ENCODE measurements at regions not wholly inside any gene's neighbourhood (a gene's known extent, or its start where the extent isn't known, plus 50 kb on each side); places are given as distances from the start of the nearest gene placed in this dataset.

- no peak for DNase-seq
Measured at GRCh38 chr11:70614034-70614681, 215.8 kb downstream of the CTTN start.

DNA sequence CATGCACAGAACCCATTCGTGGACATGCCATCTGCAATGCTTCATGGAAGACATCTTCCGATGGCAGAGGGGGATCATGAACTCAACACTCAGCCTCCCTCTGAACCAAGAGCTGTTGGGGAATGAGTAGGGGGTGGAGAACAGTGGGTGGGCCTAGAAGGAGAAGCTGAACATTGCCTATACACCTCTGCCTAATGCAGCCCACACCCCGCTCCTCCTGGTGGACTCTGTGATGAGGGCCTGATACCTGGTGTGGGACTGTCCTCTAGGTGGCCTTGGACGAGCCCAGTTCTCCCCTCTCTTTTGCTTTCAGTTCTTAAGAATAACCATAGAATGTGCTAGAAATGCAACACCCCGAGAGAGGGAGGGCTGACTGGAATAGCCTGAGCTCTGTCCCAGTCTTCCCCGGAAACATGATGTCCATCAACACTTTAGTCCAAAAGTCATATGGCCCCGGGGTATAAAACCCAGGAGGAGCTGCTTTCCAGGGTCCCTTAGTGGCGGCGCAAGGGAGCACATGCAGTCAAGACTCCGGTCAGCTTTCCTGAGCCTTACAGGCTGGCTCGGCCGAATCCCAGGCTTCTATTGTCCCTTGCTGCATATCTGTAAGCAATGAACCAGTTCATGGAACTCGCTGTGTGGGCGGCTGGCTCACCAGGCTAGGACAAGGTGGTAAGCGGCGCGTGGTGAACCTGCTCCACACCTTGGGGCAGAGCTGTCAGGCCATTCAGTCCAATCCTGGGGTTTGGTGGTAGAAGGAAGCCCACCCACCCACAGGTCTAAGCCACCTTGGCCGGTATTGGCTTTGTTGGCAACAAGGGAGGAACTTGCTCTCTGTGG, 216.9 kb downstream of the CTTN start:
- no peak for DNase-seq

DNA sequence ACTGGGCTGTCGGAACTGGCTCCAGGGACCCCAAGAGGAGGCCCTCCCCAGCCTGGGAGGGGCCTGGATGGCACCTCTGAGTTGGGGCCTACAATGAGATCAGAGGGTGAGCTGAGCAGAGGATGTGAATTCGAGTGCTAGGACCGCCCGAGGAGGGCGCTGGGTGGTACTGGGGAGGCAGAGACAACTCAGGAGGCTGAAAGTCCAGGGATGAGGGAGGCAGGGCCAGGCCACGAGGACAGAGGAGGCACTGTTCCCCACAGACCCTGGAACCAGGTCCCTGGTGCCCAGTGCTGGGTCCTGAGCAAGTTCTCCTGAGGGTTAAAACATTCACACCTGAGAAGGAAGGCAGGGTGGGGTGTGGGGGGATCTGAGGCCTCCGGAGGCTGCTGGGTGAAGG, 218.0 kb downstream of the CTTN start:
- DNase-seq: no peak

- no peak for DNase-seq
Measured at GRCh38 chr11:70616938-70617654, 218.8 kb downstream of the CTTN start.

GRCh38 chr11:70618431-70619101, 220.2 kb downstream of the CTTN start:
- DNase-seq: no peak

GRCh38 chr11:70619591-70619990, 221.3 kb downstream of the CTTN start:
- DNase-seq: no peak

GRCh38 chr11:70620510-70621184, 222.3 kb downstream of the CTTN start:
- no peak for DNase-seq

GRCh38 chr11:70621241-70621640, 222.9 kb downstream of the CTTN start:
- no peak for DNase-seq

- no peak for DNase-seq
Measured at GRCh38 chr11:70622091-70622490, 223.8 kb downstream of the CTTN start.

- no peak for DNase-seq
Measured at GRCh38 chr11:70623906-70624597, 225.7 kb downstream of the CTTN start.

DNA sequence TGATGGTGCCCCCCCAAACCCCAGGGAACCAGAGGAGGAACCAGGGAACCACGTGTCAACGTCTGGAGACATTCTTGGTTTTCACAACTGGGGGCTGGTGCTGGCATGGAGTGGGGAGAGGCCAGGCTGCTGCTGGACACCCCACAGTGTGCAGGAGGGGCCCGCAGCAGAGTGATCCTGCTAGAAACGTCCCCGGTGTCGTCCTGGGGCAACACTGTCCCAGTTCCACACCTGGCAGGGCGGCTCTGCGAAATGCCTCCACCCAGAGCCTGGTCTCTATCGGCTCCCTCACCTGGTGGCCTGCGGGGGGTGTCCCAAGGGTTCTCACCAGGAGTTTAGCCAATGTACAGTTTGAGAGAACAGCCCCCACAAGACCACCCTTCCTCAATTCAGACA, 226.3 kb downstream of the CTTN start:
- DNase-seq: no peak

GRCh38 chr11:70625051-70625450, 226.7 kb downstream of the CTTN start:
- DNase-seq: no peak

DNA sequence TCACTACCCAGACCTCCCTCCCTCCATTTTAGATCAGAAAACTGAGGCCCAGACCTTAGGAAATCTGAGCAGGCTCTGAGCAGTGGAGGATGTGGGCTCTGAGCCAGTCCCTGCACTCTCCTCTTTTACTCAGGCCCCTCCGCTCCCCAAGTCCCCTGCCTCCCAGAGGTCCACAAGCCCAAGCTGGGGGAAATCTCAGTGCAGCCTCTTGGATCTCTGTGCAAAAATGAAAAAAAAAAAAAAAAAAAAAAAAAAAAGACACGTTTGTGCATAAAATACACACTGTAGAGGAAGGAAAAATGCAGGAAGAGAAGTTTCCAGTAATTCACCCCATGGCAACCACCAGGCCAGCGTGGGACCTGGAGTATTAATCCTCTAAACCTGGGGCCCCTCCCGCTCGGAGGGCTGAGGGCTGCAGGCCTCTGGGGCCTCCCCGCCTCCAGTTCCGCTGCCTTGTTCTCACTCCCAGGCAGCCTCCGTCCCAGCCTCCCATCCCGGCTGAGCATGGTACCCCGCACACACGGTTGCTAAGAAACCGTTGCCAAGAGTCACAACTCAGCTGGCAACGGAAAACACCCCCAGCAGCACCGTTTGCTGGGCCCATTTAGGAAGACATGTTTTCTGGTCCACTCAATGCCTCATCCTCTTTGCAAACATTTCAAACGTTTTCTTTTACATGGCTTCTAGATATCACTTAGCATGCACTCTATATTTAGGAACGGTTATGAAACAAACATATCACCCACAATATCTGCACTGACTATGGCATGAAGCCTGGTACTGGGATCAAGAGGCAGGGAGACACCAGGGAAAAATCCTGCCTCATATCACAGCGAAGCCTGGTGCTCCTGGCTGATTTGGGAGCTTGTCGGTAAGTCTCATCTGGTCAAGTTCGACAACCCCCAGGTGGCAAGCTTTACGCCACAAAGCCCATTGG, 227.5 kb downstream of the CTTN start:
- DNase-seq: no peak

GRCh38 chr11:70627219-70627618, 228.9 kb downstream of the CTTN start:
- no peak for DNase-seq

- DNase-seq: no peak
Measured at GRCh38 chr11:70628176-70628854, 230.0 kb downstream of the CTTN start.

GRCh38 chr11:70628855-70629844, 230.8 kb downstream of the CTTN start:
- no peak for DNase-seq

GRCh38 chr11:70630068-70630467, 231.7 kb downstream of the CTTN start:
- no peak for DNase-seq

DNA sequence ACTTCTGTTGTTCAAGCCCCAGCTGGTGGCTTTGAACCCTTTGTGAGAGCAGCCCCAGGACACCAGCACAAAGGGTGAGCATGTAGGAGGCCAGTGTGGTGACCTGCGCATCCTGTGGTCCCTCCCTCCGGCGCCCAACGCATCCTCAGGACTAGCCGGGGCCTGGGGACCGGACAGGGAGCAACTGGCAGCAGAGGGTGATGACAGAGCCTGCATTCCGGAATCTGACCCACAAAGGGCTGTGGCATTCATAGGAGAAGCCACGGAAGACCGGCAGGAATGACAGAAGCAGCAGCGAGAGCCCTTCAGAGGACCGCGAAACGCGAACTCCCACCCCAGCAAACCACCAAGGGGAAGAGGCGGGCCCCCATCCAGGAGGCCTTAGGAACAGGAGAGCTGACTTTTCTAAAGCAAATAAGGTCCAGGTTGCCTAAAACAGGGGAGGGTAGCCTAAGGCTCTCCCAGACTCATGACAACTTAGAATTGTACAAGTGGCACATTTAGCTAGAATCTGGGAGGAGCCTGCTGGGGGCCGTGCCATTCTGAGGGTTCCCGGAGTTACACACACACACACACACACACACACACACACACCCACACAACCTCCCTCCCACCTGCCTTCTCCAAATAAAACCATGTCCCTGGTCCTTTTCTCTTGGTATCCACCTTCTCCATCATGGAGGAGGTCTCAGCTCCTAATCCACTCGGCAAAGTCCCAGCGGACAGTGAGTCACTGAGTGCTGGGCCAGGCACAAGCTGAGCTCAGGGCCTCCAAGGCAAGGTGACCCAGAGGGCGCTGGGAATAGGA, 232.7 kb downstream of the CTTN start:
- DNase-seq: no peak
